ENCODE measurements at regions not wholly inside any gene's neighbourhood (a gene's known extent, or its start where the extent isn't known, plus 50 kb on each side); places are given as distances from the start of the nearest gene placed in this dataset.
"Not testable (repeated sequence)": the region's sequence is repeated elsewhere in the genome, so short reads cannot be mapped to it uniquely, and the experiment has no call there.

DNA sequence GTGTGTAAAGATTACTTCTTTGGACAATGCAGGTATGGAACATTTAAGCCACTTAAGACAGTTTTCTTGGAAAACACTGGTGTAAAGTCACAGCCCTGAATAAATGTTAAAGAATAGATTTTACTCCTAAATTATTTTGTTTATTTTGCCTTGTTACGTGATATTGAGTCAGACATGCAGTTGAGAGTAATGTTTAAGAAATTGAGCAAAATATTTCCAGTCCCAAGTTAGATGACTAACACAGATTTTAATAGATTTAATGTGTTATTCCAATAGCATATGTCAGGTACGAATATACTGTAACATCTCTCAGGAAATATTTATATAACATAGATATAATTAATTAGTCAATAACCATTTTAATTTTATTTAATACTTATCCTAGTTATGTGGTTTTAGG lies 1361.7 kb downstream of the FSCB start:
- peaks cover 3% of the 10 kb centered on the region for H3K9me3 ChIP-seq (replicated peaks; ENCODE audit: low read length)
- no peak overlapping the region for H3K9ac ChIP-seq (ENCODE audit: low read depth, low read length)
- H3K27me3 ChIP-seq (ENCODE audit: control insufficient read depth, insufficient read depth, low read length), result no peaks in the 10 kb centered on the region
- H3K4me1 ChIP-seq (ENCODE audit: control insufficient read depth, insufficient read depth, low read length), result no peaks in the 10 kb centered on the region
- H3K4me3 ChIP-seq (ENCODE audit: low read length), result no peak overlapping the region
- no peak overlapping the region for H3K4me2 ChIP-seq (ENCODE audit: low read length)
- H3K36me3 ChIP-seq (ENCODE audit: insufficient read depth, low read length), result no peaks in the 10 kb centered on the region

DNA sequence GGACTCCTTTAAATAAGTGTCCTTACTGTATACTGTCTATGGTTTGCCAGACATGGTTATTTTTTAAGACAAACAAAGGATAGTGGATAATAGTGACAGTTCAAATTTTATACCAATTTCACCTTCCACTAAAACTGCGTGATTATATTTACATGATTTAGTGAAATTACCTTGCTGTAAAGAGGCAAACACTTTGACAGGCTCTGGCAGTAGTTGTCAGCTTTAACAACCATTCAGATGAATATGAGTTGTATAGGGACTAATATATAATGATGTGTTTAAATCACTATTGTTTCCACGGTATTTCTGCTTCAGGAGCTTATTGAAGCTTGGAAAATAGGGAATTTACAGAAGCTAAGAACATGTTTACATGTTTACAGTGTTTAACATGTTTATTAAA lies 1364.0 kb downstream of the FSCB start:
- Histone ChIP-seq H3K4me3 (ENCODE audit: low read length) (no peak overlapping the region), H3K36me3 (ENCODE audit: insufficient read depth, low read length) (no peaks in the 10 kb centered on the region), H3K4me2 (ENCODE audit: low read length) (no peak overlapping the region), H3K9ac (ENCODE audit: low read depth, low read length) (no peak overlapping the region), H3K4me1 (ENCODE audit: control insufficient read depth, insufficient read depth, low read length) (no peaks in the 10 kb centered on the region), H3K27me3 (ENCODE audit: control insufficient read depth, insufficient read depth, low read length) (no peaks in the 10 kb centered on the region), H3K9me3 (replicated peaks; ENCODE audit: low read length) (no peaks in the 10 kb centered on the region)

GRCh38 chr14:43141636-43142191 lies 1365.4 kb downstream of the FSCB start:
- Histone ChIP-seq H3K9me3 (replicated peaks; ENCODE audit: low read length) (no peaks in the 10 kb centered on the region), H3K36me3 (ENCODE audit: insufficient read depth, low read length) (no peaks in the 10 kb centered on the region), H3K27me3 (ENCODE audit: control insufficient read depth, insufficient read depth, low read length) (no peaks in the 10 kb centered on the region), H3K4me2 (ENCODE audit: low read length) (no peak overlapping the region), H3K4me3 (ENCODE audit: low read length) (no peak overlapping the region), H3K9ac (ENCODE audit: low read depth, low read length) (no peak overlapping the region), H3K4me1 (ENCODE audit: control insufficient read depth, insufficient read depth, low read length) (no peaks in the 10 kb centered on the region)

DNA sequence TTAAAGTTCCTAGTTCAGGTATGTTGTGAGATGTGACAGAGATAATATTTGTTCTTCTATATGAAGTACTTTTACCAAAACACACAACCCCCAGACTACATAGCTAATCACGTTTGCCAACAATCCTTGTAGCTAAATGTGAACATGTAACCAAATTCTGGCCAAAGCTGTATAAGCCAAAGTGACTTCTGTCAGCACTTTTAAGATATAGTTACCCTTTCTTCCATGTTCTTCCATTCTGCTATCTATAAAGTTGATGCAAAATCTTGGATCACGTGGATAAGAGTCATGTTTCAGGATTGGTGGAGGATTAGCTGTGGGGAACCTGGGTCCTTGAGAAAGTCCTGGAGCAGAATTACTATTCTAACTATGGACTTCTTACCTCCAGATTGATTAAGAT lies 1366.6 kb downstream of the FSCB start:
- Histone ChIP-seq H3K9me3 (replicated peaks; ENCODE audit: low read length) (no peaks in the 10 kb centered on the region), H3K4me3 (ENCODE audit: low read length) (no peak overlapping the region), H3K36me3 (ENCODE audit: insufficient read depth, low read length) (no peaks in the 10 kb centered on the region), H3K27me3 (ENCODE audit: control insufficient read depth, insufficient read depth, low read length) (no peaks in the 10 kb centered on the region), H3K4me2 (ENCODE audit: low read length) (no peak overlapping the region), H3K4me1 (ENCODE audit: control insufficient read depth, insufficient read depth, low read length) (no peaks in the 10 kb centered on the region), H3K9ac (ENCODE audit: low read depth, low read length) (no peak overlapping the region)

DNA sequence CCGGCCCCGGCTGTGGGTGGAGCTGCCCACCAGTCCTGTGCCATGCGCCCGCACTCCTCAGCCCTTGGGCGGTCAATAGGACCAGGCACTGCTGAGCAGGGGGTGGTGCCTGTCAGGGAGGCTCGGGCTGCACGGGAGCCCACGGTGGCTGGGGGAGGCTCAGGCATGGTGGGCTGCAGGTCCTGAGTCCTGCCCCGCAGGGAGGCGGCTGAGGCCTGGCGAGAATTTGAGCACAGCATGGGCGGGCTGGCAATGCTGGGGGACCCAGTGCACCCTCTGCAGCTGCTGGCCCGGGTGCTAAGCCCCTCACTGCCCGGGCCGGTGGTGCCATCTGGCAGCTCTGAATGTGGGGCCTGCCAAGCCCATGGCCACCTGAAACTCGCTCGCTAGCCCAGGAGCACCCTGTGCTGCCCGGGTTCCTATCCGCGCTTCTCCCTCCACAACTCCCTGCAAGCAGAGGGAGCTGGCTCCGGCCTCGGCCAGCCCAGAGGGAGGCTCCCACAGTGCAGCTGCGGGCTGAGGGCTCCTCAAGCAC lies 1371.1 kb downstream of the FSCB start:
- no peak overlapping the region for H3K4me3 ChIP-seq (ENCODE audit: low read length)
- H3K27me3 ChIP-seq (ENCODE audit: control insufficient read depth, insufficient read depth, low read length), result no peaks in the 10 kb centered on the region
- no peaks in the 10 kb centered on the region for H3K36me3 ChIP-seq (ENCODE audit: insufficient read depth, low read length)
- H3K9ac ChIP-seq (ENCODE audit: low read depth, low read length), result no peak overlapping the region
- H3K9me3 ChIP-seq (replicated peaks; ENCODE audit: low read length), result peaks cover 3% of the 10 kb centered on the region
- no peaks in the 10 kb centered on the region for H3K4me1 ChIP-seq (ENCODE audit: control insufficient read depth, insufficient read depth, low read length)
- no peak overlapping the region for H3K4me2 ChIP-seq (ENCODE audit: low read length)

GRCh38 chr14:43132441-43132840 lies 1374.6 kb downstream of the FSCB start:
- no peak overlapping the region for H3K4me3 ChIP-seq (ENCODE audit: low read length)
- H3K27me3 ChIP-seq (ENCODE audit: control insufficient read depth, insufficient read depth, low read length), result no peaks in the 10 kb centered on the region
- H3K4me1 ChIP-seq (ENCODE audit: control insufficient read depth, insufficient read depth, low read length), result no peaks in the 10 kb centered on the region
- no peaks in the 10 kb centered on the region for H3K36me3 ChIP-seq (ENCODE audit: insufficient read depth, low read length)
- no peak overlapping the region for H3K4me2 ChIP-seq (ENCODE audit: low read length)
- no peak overlapping the region for H3K9ac ChIP-seq (ENCODE audit: low read depth, low read length)
- H3K9me3 ChIP-seq (replicated peaks; ENCODE audit: low read length), result peaks cover 3% of the 10 kb centered on the region

DNA sequence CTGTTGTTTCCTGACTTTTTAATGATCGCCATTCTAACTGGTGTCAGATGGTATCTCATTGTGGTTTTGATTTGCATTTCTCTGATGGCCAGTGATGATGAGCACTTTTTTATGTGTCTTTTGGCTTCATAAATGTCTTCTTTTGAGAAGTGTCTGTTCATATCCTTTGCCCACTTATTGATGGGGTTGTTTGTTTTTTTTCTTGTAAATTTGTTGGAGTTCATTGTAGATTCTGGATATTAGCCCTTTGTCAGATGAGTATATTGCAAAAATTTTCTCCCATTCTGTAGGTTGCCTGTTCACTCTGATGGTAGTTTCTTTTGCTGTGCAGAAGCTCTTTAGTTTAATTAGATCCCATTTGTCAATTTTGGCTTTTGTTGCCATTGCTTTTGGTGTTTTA lies 1378.7 kb downstream of the FSCB start:
- H3K4me3 ChIP-seq (ENCODE audit: low read length); H3K4me2 ChIP-seq (ENCODE audit: low read length); H3K9me3 ChIP-seq (replicated peaks; ENCODE audit: low read length); H3K4me1 ChIP-seq (ENCODE audit: control insufficient read depth, insufficient read depth, low read length); H3K9ac ChIP-seq (ENCODE audit: low read depth, low read length); H3K27me3 ChIP-seq (ENCODE audit: control insufficient read depth, insufficient read depth, low read length); H3K36me3 ChIP-seq (ENCODE audit: insufficient read depth, low read length): not testable (repeated sequence)

GRCh38 chr14:43127874-43128273 lies 1379.2 kb downstream of the FSCB start:
- H3K4me3 ChIP-seq (ENCODE audit: low read length); H3K9ac ChIP-seq (ENCODE audit: low read depth, low read length); H3K9me3 ChIP-seq (replicated peaks; ENCODE audit: low read length); H3K36me3 ChIP-seq (ENCODE audit: insufficient read depth, low read length); H3K4me2 ChIP-seq (ENCODE audit: low read length); H3K4me1 ChIP-seq (ENCODE audit: control insufficient read depth, insufficient read depth, low read length); H3K27me3 ChIP-seq (ENCODE audit: control insufficient read depth, insufficient read depth, low read length): not testable (repeated sequence)

DNA sequence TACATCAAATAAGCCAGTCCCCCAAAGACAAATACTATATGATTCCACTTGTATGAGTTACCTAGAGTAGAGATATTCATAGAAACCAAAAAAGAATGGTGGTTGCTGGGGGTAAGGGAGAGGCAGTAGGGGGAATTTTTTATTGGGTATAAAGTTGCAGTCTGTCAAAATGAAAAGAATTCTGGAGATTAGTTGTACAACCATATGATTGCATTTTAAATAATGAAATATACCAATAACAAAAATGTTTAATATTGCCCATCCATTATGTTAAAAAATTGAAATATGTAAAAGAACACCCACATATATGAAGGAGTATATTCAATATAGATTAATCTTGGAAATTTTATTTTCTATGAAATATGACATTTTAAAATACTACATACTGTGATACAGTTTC lies 1383.5 kb downstream of the FSCB start:
- peaks cover 2% of the 10 kb centered on the region for H3K9me3 ChIP-seq (replicated peaks; ENCODE audit: low read length)

GRCh38 chr14:43119672-43120071 lies 1387.4 kb downstream of the FSCB start:
- Histone ChIP-seq H3K9ac (ENCODE audit: low read depth, low read length) (no peak overlapping the region), H3K4me3 (ENCODE audit: low read length) (no peak overlapping the region), H3K4me2 (ENCODE audit: low read length) (no peak overlapping the region), H3K9me3 (replicated peaks; ENCODE audit: low read length) (peaks cover 2% of the 10 kb centered on the region), H3K27me3 (ENCODE audit: control insufficient read depth, insufficient read depth, low read length) (no peaks in the 10 kb centered on the region), H3K4me1 (ENCODE audit: control insufficient read depth, insufficient read depth, low read length) (no peaks in the 10 kb centered on the region), H3K36me3 (ENCODE audit: insufficient read depth, low read length) (no peaks in the 10 kb centered on the region)

More for the DNA sequence above, 1383.5 kb downstream of the FSCB start:
- no peak overlapping the region for H3K4me3 ChIP-seq (ENCODE audit: low read length)
- H3K4me2 ChIP-seq (ENCODE audit: low read length), result no peak overlapping the region
- H3K27me3 ChIP-seq (ENCODE audit: control insufficient read depth, insufficient read depth, low read length), result no peaks in the 10 kb centered on the region
- no peaks in the 10 kb centered on the region for H3K36me3 ChIP-seq (ENCODE audit: insufficient read depth, low read length)
- no peak overlapping the region for H3K9ac ChIP-seq (ENCODE audit: low read depth, low read length)
- no peaks in the 10 kb centered on the region for H3K4me1 ChIP-seq (ENCODE audit: control insufficient read depth, insufficient read depth, low read length)

GRCh38 chr14:43116341-43116740 lies 1390.7 kb downstream of the FSCB start:
- Histone ChIP-seq H3K9ac (ENCODE audit: low read depth, low read length) (no peak overlapping the region), H3K4me3 (ENCODE audit: low read length) (no peak overlapping the region), H3K27me3 (ENCODE audit: control insufficient read depth, insufficient read depth, low read length) (no peaks in the 10 kb centered on the region), H3K4me2 (ENCODE audit: low read length) (no peak overlapping the region), H3K4me1 (ENCODE audit: control insufficient read depth, insufficient read depth, low read length) (no peaks in the 10 kb centered on the region), H3K36me3 (ENCODE audit: insufficient read depth, low read length) (no peaks in the 10 kb centered on the region), H3K9me3 (replicated peaks; ENCODE audit: low read length) (peaks cover 2% of the 10 kb centered on the region)

DNA sequence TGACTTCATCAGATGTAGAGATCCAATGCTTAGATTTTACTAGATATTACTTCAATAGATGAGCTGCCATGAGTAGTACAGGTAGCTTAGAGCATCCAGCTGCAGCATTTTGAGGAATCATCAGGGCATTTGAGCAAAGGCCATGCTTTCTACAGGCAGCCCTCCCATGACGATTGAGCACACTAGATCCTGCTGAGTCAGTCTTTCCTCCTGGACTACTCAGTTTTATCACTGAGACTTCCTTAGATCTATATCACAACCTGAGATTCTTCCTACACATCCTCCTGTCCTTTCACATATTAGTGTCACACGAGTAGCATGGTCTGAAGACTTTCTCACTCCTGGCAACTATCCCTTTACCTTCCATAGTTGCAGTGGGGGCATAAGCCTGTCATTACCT lies 1401.8 kb downstream of the FSCB start:
- no peaks in the 10 kb centered on the region for H3K36me3 ChIP-seq (ENCODE audit: insufficient read depth, low read length)
- H3K9me3 ChIP-seq (replicated peaks; ENCODE audit: low read length), result peaks cover 7% of the 10 kb centered on the region
- H3K9ac ChIP-seq (ENCODE audit: low read depth, low read length), result no peak overlapping the region
- H3K4me2 ChIP-seq (ENCODE audit: low read length), result no peak overlapping the region
- H3K27me3 ChIP-seq (ENCODE audit: control insufficient read depth, insufficient read depth, low read length), result no peaks in the 10 kb centered on the region
- no peaks in the 10 kb centered on the region for H3K4me1 ChIP-seq (ENCODE audit: control insufficient read depth, insufficient read depth, low read length)
- H3K4me3 ChIP-seq (ENCODE audit: low read length), result no peak overlapping the region
